ENCODE measurements at regions not wholly inside any gene's neighbourhood (a gene's known extent, or its start where the extent isn't known, plus 50 kb on each side); places are given as distances from the start of the nearest gene placed in this dataset.

DNA sequence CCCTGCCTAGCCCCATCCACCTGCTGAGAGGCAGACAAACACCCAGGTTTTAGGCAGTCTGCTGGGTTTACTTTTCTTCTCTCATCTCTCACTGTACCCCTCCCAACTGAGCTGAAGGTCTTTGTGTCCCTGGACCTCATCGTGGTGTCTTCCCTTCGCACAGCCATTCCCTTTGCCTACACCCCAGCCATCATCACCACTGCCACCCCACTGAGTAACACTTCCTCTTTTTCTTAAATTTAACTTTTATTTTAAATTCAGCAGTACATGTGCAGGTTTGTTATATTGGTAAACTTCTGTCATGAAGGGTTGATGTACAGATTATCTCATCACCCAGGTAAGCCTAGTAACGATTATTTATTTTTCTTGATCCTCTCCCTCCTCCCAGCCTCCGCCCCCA lies 188.3 kb upstream of the MON1B start:
- TF ChIP-seq EP300 (IDR thresholded peaks at IDR 0.05): no peak
- no peak for TF ChIP-seq EHMT2 (IDR thresholded peaks at IDR 0.05; ENCODE audit: low read depth)
- TF ChIP-seq MAZ (IDR thresholded peaks at IDR 0.05; ENCODE audit: borderline replicate concordance, low read depth, low read length): no peak
- no peak for TF ChIP-seq POLR2A (IDR thresholded peaks at IDR 0.05; ENCODE audit: low read length)
- TF ChIP-seq POLR2AphosphoS2 (conservative IDR thresholded peaks at IDR 0.05; ENCODE audit: low read length): no peak
- no peak for TF ChIP-seq CTCF (IDR thresholded peaks at IDR 0.05)

Measured in A549 (cell line).